NCI-H2196 treated with DMSO at 0.1 percent for 48 hours (cell line): ENCODE measurements at regions not wholly inside any gene's neighbourhood (a gene's known extent, or its start where the extent isn't known, plus 50 kb on each side); places are given as distances from the start of the nearest gene placed in this dataset.

Source experiments
- DNase-seq: peaks from one replicate; lab custom pipeline; 2025; ENCODE audit not compliant: unreplicated experiment; lab: John Stamatoyannopoulos, UW

DNA sequence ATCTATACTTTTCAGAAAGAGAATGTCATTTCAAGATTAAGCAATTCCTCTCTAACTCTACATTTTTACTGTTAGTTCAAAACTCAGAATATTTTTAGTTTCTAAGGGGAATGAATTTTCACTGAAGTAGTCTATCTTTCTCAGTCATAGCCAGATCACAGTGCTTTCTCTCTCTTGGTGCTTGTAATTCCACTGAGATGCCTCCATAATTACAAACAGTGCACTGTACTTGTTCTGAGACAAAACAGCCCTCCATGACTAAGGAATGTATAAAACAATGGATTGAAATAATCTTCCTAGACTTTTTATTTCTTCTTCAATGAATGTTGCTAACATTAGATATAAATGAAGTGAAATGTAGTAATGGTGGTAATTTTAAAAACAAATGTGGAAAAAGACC is 603.2 kb upstream of the FAM241A start:
- DNase-seq, result no peak

DNA sequence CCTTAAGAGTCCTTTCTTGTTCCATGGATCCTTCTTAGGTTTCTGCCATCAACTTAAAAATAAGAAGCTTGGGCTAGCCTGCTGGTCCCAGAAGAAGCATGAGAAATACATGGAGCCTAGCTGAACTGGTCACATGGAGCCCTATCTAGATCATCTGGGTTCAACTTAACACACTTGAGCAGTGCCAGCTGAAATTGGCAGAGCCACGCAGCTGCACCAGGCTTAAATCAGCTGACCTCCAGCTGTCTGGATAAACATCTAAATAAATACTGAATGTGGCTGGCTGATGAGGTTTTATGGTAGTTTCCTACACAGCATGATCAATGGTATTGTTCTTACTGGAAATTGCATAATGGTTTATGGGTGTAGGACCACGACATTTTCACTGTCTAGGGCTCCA is 598.4 kb upstream of the FAM241A start:
- no peak for DNase-seq

DNA sequence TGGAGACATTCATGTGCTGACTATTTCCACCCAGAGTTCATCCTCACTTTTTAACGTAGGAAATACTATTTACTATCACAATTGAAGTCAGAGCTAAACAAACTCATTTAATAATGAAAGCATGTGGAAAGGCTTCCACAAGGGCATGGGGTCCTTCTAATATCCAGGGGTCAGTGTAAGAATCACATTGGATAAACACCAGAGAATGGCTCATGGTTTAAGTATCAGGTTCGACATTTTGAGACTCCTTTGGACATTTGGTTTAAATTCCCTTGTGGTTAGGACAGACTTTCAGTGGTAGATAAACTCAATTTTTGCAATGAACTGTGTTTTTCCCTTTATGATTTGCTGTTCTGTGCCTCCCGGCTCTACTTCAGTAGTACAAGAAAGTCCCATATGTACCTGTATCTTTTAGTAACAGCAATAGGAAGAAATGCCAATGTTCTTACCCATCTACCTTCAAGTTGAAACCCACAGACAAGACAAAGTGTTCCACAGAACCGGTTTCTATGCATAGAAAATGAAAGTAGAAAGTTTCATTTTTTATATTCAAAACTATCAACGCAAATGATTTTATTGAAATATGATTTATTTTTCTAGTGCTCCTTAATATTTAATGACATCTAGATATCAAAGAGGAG is 589.0 kb upstream of the FAM241A start:
- DNase-seq, result no peak

DNA sequence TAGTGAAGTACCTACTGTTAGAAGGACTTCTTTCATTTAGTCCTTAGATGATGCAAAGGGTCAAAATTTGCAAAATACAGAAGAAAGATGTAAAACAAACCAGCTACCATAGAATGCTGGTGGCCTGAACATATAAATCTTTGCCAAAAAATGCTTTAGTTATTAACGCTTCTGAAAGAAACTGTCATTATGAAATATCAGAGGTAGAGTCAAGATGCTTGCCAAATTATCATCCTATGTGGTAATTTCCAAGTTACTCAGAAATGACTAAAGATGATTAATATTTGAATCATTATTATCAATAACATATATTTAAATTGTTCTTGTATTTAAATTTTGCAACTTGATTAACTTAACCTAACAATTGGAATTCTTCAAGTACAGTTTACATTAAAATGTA is 588.4 kb upstream of the FAM241A start:
- no peak for DNase-seq

DNA sequence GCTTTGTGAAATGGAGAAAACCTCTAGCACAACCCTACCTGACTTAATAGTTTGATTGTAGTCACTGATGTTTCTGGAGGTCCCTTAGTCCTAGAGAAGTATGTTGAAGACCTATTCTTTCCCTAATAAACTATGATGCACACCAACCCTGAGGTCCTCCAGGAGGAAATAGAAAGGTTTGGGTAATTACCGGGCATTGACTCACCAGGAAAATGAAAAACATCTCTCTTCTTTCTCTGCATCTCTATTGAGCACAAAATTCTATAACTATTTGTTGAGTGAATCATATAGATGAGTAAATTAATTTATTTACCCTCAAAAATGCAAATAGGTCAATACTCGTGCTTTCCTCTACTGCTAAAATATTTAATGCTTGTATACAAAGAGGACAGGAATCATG is 582.4 kb upstream of the FAM241A start:
- DNase-seq, result no peak

DNA sequence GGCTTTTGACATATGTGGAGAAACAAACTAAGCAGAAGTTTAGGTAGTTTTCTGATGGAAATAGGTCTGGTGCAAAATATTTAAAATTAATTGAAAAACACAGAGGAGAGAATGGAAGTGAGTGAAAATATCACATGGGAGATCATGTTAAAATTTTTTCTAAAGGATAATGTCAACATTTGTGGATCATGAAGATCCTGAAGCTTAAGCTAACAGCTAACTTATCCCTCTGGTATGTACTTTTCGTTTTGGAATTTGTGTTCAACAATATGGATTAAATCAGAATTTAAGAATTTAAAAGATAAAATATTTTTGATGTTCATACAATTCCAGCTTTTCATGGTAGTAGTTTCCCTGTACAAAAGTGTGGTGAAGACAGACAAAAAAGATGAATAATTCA is 572.8 kb upstream of the FAM241A start:
- DNase-seq, result no peak

DNA sequence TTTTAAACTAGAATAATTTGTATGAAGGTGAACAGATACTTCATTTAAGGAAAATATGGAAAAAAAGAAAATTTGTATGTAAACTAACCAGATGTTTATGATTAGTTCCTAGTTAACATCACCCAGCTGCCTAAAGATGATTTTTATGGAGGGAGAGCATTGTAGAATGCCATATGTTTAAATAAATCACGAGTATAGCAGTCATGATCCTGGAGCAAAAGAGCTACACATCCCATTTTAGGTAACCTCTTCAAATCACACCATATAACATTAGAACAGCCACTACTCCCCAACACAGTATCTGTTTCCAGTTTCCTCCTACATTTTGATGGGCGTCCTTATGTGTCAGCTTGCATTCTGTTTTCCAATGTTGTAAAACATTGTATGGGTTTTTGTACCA is 571.9 kb upstream of the FAM241A start:
- no peak for DNase-seq

DNA sequence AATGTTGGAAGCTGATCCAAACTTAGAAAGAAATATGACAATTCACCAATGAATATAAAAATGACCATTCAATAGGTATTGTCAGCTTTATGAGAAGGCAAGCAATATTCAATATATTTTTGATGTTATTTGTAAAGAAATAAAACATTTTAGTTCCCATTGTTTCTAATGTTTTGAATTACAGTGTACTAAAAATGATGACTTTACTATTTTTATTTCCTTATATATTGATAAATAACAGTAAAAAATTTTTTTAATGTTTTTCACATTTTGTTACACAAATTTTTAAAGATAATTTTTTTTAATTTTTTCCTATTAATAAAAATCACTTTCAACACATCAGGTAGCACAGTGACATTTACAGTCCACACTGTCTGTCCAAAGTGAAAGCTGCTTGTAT is 565.5 kb upstream of the FAM241A start:
- no peak for DNase-seq

DNA sequence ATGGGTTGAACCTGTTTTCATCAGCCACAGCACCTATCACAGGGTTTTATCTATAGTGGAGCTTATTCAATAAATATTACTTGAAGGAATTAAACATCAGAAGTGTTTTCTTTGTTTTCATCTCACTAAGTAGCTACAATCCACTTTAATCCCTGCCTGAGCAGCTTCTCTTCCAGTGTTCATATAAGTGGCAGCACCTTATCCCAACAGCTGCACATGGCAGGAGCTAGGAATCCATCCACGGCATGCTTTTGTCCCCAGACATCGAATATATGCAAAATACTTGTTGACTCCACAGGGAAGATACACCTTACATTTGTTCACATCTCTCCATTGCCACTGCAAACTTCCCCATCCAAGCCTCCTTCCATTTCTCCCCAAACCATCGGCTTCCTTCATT is 549.8 kb upstream of the FAM241A start:
- no peak for DNase-seq

DNA sequence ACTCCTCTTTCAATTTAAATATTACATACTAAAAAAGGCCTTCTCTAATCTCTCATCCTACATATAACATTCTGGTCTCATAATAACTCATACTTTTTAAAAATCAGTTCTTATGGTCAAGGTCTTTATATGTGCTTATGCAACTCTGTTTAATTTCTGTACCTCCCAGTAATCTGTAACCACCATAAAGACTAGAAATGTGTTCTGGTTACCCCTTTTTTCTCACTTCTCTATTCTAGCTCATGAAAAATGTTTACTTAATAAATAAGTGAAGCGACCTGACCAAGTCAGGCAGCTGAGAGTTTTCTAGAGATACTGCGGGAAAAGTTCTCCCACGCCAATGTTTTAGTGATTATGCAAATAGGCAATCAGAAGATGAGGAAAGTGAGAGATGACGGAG is 548.8 kb upstream of the FAM241A start:
- no peak for DNase-seq

DNA sequence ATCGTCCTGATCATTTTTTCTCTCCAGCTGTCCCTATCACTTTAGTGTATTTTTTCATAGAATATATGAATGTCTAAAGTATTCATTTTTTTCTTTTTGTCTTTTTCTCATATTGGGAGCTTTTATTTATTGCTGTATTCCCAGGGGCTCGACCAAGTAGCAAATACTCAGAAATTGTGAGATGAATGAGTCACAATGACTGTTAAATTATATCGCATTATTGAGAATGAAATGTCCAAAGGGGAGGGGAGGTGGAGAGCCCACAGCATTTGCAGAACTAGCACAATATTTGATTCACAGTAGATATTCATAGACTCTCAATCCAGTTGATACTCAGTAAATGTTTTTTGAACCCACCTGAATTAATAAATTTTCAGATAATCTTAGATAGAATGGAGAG is 543.6 kb upstream of the FAM241A start:
- no peak for DNase-seq

DNA sequence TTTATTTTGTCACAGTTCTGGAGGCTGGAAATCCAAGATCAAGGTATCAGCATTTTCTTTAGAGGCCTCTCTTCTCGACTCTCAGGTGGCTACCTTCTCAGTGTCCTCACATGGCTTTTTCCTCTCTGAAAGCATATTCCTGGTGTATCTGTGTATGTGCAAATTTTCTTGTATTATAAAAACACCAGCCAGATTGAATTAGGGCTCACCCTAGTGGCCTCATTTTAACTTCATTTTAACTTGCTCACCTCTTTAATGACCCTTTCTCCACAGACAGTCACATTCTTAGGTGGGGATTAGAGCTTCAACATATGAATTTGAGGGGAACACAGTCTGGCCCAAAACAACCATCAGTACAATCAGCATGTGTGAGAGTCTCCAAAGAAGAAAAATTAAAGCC is 542.4 kb upstream of the FAM241A start:
- no peak for DNase-seq

DNA sequence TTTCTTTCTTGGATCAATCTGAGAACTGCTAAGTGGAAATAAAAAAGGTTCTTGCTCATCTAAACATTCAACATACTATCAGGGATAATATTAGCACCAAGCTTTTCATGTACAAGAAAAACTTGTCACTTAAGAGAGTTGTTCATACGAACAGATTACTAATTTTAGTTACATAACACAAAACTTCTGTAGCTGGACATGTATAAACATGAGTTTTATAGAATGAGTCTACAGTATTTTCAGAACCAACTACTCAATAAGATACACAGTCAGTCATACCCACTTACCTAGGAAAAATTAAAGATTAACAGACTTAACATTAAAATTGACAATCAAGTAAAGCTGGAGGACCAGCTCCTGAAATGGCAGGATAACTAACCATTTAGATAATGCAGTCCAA is 540.1 kb upstream of the FAM241A start:
- no peak for DNase-seq

DNA sequence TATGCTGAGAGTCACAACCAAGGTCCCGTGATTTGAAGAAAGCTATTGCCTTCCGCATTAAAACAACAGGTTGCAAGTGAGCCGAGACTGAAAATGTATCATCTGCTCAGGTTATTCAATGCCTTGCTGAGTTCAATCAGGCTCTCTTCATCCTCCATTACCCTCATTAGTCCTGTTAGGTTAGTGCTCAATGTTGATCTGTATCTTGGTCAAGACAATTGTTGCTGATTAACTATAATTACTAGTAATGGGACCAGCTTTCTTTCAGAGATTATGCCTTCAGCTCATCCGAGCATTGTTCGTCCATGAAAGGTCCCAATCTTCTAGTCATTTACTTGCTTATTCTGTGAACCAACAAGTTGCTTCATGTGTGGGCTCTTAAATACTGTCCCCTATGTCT is 534.6 kb upstream of the FAM241A start:
- DNase-seq, result no peak

DNA sequence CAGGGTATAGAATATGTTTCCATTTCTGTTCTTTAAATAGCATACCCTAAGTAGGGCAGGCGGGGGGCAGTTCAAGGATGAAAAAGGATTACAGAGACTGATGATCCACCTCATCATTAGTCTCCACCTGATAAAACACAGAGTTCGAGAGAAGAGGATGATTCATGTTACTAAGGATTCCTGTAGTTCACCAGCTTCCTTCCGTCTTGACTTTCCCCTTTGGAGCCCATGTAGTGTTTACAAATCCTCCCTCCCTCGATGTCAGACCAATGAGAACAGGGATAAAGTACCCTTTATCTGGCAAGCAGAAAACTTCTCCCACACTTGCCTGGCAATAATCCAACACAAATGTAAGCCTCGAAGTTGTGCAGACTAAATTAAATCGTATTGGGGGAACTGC is 526.3 kb upstream of the FAM241A start:
- DNase-seq, result no peak

DNA sequence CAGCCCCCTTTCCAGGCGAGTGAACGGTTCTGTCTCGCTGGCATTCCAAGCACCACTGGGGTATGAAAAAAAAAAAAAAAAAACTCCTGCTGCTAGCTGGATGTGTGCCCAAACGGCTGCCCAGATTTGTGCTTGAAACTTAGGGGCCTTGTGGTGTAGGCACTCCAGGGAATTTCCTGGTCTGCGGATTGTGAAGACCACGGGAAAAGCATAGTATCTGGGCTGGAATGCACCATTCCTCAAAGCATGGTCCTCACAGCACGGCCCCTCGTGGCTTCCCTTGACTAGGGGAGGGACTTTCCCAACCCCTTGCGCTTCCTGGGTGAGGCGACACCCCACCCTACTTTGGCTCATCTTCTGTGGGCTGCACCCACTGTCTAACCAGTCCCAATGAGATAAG is 516.8 kb upstream of the FAM241A start:
- no peak for DNase-seq

DNA sequence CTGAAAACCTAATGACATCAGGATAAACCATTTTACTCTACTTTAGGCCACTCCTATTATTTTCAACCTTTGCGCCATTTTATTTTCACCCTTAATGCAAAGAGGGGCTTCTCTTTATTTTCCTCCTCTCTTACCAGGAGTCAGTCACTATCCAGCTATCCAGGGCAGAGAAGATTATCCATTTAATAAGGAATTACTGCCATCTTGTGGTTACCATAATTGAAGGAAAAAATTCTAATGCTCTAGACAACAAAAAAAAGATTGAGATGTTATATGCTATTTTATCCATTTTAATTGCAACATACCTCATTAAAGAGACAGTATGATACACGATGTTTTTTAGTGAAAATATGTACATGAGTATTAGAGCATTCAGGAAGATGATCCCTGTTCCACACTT is 514.5 kb upstream of the FAM241A start:
- DNase-seq, result no peak

DNA sequence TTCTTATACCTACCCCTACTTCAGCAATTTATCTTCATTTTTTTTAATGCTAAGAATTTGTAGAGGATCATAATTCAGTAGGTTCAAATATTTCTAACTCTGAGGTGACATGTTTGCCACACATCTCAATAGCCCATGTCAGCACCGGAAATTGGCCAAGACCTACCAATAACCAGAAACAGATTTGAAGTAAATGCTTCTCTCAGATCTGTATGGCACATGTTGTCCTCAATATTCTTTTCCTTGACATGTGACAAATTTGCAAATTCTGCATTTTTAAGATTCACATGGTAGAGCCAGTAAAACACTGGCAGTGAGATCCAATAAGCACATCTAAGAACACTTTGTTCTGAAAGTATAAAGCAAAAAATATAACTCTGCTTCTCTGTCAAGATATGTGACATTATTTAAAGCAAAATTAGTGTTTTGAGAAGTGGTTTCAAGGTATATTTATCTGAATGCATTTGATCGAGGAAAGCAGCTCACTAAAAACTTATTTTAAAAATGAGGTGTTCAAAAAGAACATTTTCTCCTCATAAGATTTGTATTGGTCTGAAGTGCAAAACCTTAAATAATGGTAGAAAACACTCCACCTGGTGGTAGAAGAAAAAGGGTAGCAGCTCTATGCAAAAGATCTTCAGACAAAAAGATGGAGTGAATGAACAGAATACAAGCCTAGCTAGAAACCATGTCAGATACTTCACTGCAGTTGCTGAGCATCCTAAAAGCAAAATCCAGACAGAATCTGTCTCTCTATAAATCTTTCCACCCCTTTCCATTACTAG is 513.8 kb upstream of the FAM241A start:
- DNase-seq, result no peak

DNA sequence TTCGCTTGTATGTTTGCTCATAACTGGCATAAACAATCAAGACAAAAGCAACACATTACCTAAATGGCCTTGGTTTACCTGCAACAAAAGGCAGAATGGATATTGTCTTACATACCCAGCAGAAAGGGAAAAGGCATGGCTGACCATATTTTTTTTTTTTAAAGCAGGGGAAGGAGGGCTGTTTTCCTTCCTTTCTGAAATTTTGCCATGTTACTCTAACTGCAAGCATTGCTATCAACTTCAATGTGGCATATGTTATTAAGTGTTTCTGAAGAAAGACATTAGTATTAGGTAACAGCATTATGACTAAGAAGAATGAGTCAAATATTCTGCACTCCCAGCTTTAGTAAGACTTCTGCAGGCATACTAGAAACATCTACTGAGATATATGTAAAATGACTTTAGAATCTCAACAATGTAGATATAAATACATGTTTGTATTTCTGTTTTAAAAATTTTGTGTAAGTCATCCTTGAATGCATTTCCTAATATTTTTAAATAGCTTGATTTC is 512.6 kb upstream of the FAM241A start:
- no peak for DNase-seq

DNA sequence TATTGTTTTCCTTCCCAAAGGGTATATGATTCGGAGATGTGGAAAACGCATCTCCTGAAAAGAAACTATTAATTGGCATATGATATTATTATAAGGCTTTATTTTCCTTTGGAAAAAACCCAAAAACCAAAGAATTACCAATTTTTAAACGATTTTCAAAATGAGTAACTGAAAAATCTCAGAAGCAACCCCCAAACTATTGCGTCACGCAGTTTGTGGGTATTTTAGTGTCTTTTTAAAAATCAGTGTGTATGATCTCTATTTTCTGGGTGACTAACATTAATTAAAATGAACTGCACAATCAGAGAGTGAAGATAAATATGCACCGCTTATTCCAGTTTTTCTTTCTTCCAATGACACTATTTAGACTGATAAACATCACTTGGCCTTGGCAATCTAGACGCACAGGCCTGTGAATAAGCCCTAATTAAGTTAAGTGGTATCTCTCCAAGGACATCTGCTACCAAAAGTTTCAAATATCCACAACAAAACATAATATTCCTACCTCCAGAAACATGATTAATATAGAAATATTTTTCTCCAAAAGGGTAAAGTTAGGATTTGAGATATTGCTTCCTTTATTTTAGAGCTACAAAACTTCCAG is 511.5 kb upstream of the FAM241A start:
- no peak for DNase-seq

DNA sequence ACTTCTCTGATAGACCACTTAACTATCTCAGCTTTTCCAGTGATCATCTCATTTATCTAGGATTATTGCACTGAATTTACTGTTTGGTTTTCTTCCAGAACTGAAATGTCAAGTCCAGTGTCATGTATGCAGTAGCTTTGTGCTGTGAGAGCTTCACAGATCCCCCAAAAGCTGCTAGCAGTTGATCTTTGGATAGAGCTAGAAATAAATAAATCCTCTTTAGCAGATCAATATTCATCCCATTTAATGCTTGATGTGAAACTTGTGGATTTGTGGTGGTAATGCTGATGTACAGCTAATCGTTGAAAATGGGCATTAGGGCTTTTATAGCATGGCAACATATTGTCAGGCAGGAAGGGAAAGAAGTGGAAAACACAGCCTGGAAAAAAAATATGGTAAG is 509.6 kb upstream of the FAM241A start:
- no peak for DNase-seq

DNA sequence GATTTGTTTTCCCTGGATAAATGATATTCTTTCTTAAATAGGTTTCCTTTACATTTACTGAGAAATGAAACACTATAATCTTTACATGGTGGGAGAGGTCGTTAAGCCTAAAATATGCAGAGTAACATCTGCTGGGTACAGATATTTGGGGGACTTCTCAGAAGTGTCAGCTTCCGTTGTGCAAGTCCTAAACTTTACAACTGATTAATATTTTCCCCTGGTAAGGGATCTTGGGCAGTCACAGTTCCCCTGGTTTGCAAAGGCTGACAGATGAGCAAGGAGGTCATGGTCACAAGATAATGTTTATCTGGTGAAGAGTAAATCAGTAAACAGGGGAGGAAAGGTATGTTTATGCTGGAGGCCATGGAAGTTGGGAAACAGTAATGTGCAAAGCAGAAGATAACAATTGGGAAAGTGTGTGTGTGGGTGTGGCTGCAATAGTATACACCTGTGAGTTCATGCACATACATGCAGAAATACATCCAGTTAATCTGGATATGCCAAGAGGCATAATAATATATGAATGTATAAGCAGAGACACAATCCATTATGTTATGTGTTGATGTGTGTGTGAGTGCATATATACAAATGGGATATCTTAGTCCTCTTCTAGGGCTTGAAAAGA is 508.2 kb upstream of the FAM241A start:
- no peak for DNase-seq
